Activated CD4-positive, alpha-beta memory T cell treated with anti-CD3 and anti-CD28 coated beads for 36 hours (primary cell): ENCODE measurements at regions not wholly inside any gene's neighbourhood (a gene's known extent, or its start where the extent isn't known, plus 50 kb on each side); places are given as distances from the start of the nearest gene placed in this dataset.
"Not testable (repeated sequence)": the region's sequence is repeated elsewhere in the genome, so short reads cannot be mapped to it uniquely, and the experiment has no call there.

ENCODE experiments used
- CTCF ChIA-PET: fragments of 350-600 bp; sonication (Branson Sonifier 250); formaldehyde crosslinking; loops from one replicate; lab custom pipeline; 2021; ENCODE audit warnings: antibody characterized with exemption, inconsistent platforms; lab: Charles Lee
- POLR2A ChIA-PET: fragments of 350-600 bp; sonication (Branson Sonifier 250); formaldehyde crosslinking; loops from one replicate; lab custom pipeline; 2021; ENCODE audit warnings: antibody characterized with exemption; lab: Charles Lee
- DNase-seq: peaks from one replicate; pipeline ENCODE4 v3.0.0-alpha.2; 2020
- H3K27ac Mint-ChIP-seq: one replicate; pipeline ENCODE4 v1.8.0; 2021; ENCODE audit warnings: mixed read lengths
- H3K27me3 Mint-ChIP-seq: one replicate; pipeline ENCODE4 v1.8.0; 2021; ENCODE audit warnings: mixed read lengths
- H3K36me3 Mint-ChIP-seq: one replicate; pipeline ENCODE4 v1.8.0; 2021; ENCODE audit warnings: mixed read lengths
- H3K4me1 Mint-ChIP-seq: one replicate; pipeline ENCODE4 v1.8.0; 2021; ENCODE audit warnings: low read depth, mixed read lengths
- H3K4me3 Mint-ChIP-seq: one replicate; pipeline ENCODE4 v1.8.0; 2021; ENCODE audit warnings: mild to moderate bottlenecking, mixed read lengths
- H3K9me3 Mint-ChIP-seq: one replicate; pipeline ENCODE4 v1.8.0; 2021; ENCODE audit warnings: mixed read lengths
- intact Hi-C: fragments of 100-400 bp; cut with micrococcal nuclease; formaldehyde crosslinking; loops from one replicate; pipeline ENCODE4 v1.15.1; 2023

DNA sequence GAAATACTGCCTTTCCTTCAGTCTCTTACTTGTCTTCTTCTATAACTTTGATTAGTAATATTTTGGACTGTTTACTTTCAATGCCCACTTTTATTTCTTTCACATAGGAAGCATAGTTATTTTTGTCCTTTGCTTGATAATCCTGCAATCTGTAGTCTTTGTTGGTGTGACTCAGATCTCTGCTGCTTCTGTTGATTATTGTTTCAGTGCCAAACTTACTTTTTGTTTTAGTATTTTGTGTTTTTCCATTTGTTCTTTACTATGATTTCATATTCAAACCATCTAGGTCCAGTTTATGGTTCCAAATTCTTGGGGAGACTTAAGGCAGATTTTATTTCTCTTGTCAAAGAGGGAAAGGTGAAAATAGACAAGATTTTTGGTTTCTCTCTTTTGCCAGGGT is 399.9 kb downstream of the HLX start:
- H3K27ac Mint-ChIP-seq, result no peak overlapping the region
- intact Hi-C loops, result no loop called here
- ChIA-PET CTCF (no interaction called here), POLR2A (no interaction called here)
- H3K27me3 Mint-ChIP-seq, result peaks cover 2% of the 10 kb centered on the region
- no peaks in the 10 kb centered on the region for H3K4me1 Mint-ChIP-seq
- no peak for DNase-seq
- no peaks in the 10 kb centered on the region for H3K9me3 Mint-ChIP-seq
- no peaks in the 10 kb centered on the region for H3K36me3 Mint-ChIP-seq
- no peak overlapping the region for H3K4me3 Mint-ChIP-seq

DNA sequence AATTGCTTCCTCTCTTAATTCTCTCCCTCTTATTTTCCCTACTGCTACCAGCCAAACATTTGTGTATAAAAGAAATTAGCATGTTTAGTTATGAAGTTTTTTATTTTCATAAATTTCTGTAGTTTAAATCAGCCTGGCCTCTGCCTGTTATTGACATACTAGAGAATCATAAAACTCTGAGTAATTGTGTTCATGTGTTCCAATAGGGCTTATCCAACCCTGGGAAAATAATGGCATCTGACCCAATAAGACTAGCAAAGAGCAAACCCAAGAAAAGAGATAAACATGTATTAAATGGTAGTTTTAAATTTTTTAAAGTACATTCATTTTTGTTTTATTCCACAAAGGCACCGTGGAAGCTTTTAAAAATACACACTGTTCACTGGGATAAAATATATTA is 404.3 kb downstream of the HLX start:
- no peak for DNase-seq
- H3K4me1 Mint-ChIP-seq, result no peaks in the 10 kb centered on the region
- no peaks in the 10 kb centered on the region for H3K9me3 Mint-ChIP-seq
- H3K36me3 Mint-ChIP-seq, result no peaks in the 10 kb centered on the region
- no peak overlapping the region for H3K27ac Mint-ChIP-seq
- intact Hi-C loops, result no loop called here
- H3K27me3 Mint-ChIP-seq, result peaks cover 7% of the 10 kb centered on the region
- ChIA-PET CTCF (no interaction called here), POLR2A (no interaction called here)
- H3K4me3 Mint-ChIP-seq, result no peak overlapping the region

DNA sequence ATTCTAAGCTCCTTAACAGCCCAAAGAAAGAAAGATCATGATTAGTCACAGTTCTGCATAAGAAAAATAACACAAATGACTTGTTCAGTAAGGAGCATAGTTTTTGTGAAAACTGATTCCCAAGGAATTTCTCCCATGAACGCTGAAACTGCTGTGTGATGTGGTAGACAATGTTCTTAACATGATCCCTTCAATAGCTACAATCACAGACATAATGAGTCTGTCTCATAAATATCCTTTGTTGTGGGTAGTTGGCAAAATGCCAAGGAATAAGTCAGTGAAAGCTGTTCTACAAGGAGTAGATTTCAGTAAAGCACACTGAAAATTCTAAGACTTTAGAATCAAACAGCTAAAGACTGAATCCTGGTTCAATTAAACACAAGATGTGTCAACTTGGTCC is 404.8 kb downstream of the HLX start:
- ChIA-PET POLR2A (no interaction called here), CTCF (no interaction called here)
- H3K9me3 Mint-ChIP-seq, result no peaks in the 10 kb centered on the region
- H3K36me3 Mint-ChIP-seq, result no peaks in the 10 kb centered on the region
- DNase-seq, result no peak
- intact Hi-C loops, result no loop called here
- H3K27ac Mint-ChIP-seq, result no peak overlapping the region
- H3K4me1 Mint-ChIP-seq, result no peaks in the 10 kb centered on the region
- H3K4me3 Mint-ChIP-seq, result no peak overlapping the region
- peaks cover 7% of the 10 kb centered on the region for H3K27me3 Mint-ChIP-seq

DNA sequence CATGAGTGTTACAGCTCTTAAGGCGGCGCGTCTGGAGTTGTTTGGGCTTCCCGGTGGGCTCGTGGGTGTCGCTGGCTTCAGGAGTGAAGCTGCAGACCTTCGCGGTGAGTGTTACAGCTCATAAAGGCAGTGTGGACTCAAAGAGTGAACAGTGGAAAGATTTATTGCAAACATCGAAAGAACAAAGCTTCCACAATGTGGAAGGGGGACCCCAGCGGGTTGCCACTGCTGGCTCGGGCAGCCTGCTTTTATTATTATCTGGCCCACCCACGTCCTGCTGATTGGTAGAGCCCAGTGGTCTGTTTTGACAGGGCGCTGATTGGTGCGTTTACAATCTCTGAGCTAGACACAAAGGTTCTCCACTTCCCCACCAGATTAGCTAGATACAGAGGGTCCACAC is 405.7 kb downstream of the HLX start:
- H3K9me3 Mint-ChIP-seq, POLR2A ChIA-PET, DNase-seq, H3K36me3 Mint-ChIP-seq, CTCF ChIA-PET, intact Hi-C loops, H3K4me3 Mint-ChIP-seq, H3K27ac Mint-ChIP-seq, H3K4me1 Mint-ChIP-seq, H3K27me3 Mint-ChIP-seq: not testable (repeated sequence)

DNA sequence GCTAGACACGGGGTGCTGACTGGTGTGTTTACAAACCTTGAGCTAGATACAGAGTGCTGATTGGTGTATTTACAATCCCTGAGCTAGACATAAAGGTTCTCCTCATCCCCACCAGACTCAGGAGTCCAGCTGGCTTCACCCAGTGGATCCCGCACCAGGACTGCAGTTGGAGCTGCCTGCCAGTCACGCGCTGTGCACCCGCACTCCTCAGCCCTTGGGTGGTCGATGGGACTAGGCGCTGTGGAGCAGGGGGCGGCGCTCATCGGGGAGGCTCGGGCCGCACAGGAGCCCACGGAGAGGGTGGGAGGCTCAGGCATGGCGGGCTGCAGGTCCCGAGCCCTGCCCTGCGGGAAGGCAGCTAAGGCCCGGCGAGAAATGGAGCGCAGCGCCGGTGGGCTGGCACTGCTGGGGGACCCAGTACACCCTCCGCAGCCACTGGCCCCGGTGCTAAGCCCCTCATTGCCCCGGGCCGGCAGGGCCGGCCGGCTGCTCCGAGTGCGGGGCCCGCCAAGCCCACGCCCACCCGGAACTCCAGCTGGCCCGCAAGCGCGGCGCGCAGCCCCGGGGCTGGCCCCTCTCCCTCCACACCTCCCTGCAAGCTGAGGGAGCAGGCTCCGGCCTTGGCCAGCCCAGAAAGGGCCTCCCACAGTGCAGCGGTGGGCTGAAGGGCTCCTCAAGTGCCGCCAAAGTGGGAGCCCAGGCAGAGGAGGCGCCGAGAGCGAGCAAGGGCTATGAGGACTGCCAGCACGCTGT is 406.4 kb downstream of the HLX start:
- H3K27me3 Mint-ChIP-seq, CTCF ChIA-PET, H3K4me1 Mint-ChIP-seq, H3K9me3 Mint-ChIP-seq, H3K27ac Mint-ChIP-seq, H3K4me3 Mint-ChIP-seq, POLR2A ChIA-PET, H3K36me3 Mint-ChIP-seq, DNase-seq, intact Hi-C loops: not testable (repeated sequence)

DNA sequence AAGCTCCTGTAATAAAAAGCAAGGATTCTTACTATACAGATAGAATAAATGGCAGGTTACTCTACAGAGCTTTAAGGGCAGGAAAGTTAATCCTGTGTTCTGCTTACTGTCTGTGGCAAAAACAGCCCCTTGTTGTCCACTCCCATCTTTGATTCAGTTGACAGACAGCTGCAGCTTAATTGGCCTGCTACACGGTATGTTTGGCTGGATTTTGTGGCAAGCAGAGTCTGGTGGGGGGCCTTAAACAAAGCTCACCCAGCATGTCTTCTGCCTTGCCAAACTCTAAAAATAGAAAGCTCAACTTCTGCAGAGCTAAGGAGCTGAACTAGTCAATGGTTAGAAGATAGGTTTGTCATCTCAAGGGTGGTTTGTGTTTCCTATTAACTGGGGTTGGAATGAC is 407.2 kb downstream of the HLX start:
- CTCF ChIA-PET, result interaction anchor here (0.7 kb wide), 1 partner anchor 22 kb away, joined by 3 read pairs; no protein-coding TSS in a partner anchor
- Mint-ChIP-seq H3K27me3 (peaks cover 7% of the 10 kb centered on the region), H3K9me3 (no peaks in the 10 kb centered on the region), H3K4me3 (no peak overlapping the region), H3K27ac (no peak overlapping the region), H3K36me3 (no peaks in the 10 kb centered on the region), H3K4me1 (peaks cover 3% of the 10 kb centered on the region)
- intact Hi-C loops, result no loop called here
- POLR2A ChIA-PET, result no interaction called here
- DNase-seq, result no peak

DNA sequence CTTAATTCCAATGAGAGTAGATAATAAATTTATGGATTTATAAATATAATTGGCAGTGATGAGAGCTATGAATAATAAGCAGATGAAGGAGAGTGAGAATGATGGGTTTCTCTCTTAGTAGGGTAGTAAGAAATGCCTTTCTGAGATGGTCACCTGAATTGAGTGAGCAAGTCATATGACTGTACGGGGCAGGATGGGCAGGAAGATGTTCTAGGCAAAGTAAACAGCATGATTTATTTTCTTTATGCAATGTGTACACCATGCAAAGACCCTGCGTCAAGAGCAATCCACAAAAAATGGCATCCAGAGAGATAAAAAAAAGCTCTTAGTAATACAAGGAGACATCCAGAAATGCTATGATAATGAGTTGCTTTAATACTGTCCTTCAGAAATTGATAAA is 409.9 kb downstream of the HLX start:
- peaks cover 3% of the 10 kb centered on the region for H3K4me1 Mint-ChIP-seq
- H3K9me3 Mint-ChIP-seq, result no peaks in the 10 kb centered on the region
- H3K36me3 Mint-ChIP-seq, result no peaks in the 10 kb centered on the region
- no peak for DNase-seq
- no peak overlapping the region for H3K27ac Mint-ChIP-seq
- no peak overlapping the region for H3K4me3 Mint-ChIP-seq
- intact Hi-C loops, result no loop called here
- ChIA-PET CTCF (no interaction called here), POLR2A (no interaction called here)
- peaks cover 5% of the 10 kb centered on the region for H3K27me3 Mint-ChIP-seq

DNA sequence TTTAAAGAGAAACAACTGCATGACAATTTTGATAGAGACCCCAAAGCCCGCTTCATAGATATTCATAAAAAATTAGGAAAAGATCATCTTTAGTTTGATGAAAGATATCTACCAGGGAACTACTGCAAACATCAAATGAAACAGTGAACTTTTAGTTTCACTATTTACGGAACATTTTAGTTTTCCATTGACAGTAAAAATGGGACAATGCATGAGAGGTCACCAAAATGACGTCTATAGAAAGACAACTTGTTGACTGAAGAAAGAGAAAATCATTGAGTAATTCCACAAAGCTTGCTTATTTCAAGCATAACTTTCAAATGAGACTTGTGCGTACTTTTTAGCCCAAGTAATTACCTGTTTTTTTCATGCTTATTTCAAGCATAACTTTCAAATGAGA is 411.4 kb downstream of the HLX start:
- no peak overlapping the region for H3K27ac Mint-ChIP-seq
- intact Hi-C loops, result loop anchor here (10.0 kb wide), 1 partner anchor 144 kb away; no protein-coding TSS in a partner anchor
- no peaks in the 10 kb centered on the region for H3K36me3 Mint-ChIP-seq
- CTCF ChIA-PET, result interaction anchor here (1.0 kb wide), 1 partner anchor 27 kb away, joined by 3 read pairs; no protein-coding TSS in a partner anchor
- DNase-seq, result no peak
- H3K4me1 Mint-ChIP-seq, result peaks cover 3% of the 10 kb centered on the region
- H3K27me3 Mint-ChIP-seq, result peaks cover 1% of the 10 kb centered on the region
- no peaks in the 10 kb centered on the region for H3K9me3 Mint-ChIP-seq
- POLR2A ChIA-PET, result no interaction called here
- H3K4me3 Mint-ChIP-seq, result no peak overlapping the region

DNA sequence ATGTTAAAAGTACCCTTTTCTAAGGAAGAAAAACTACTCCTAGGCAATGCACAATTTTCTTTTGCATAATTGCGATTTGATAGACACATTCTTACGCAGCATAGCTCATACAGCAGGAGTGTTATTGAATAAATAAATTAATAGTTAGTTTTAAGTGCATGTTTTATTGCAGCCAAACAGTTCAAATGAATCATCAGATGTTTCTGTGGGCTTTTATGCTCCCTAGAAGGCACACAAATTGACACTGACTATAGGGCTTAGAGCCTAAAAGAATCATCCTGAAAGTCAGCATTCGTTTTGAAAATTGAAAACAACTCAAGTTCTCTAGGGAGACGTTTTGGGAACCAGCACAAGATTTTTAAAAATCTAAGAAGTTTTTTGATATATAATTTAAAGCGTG is 411.9 kb downstream of the HLX start:
- Mint-ChIP-seq H3K27ac (no peak overlapping the region), H3K9me3 (no peaks in the 10 kb centered on the region), H3K4me1 (peaks cover 3% of the 10 kb centered on the region), H3K4me3 (no peak overlapping the region), H3K27me3 (peaks cover 1% of the 10 kb centered on the region), H3K36me3 (no peaks in the 10 kb centered on the region)
- POLR2A ChIA-PET, result no interaction called here
- CTCF ChIA-PET, result no interaction called here
- intact Hi-C loops, result loop anchor here (10.0 kb wide), 1 partner anchor 144 kb away; no protein-coding TSS in a partner anchor
- no peak for DNase-seq

DNA sequence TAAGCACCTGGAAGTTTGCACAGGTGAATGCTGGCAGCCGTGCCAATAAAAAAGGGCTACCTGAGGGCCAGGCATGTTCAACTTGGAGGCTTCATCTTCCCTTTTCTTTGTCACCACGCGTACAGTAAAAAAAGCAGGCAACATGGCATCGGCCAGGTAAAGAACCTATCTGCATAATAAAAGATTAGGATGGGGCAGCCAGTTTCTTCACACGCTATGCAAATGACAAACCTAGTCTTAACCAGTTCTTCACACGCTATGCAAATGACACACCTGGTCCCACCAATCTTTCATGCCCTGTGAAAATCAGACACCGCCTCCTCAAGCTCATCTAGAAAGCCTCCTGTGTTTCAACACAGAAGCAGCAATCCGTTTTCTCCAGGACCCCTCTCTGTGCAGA is 413.4 kb downstream of the HLX start:
- no peak for DNase-seq
- Mint-ChIP-seq H3K4me1 (peaks cover 3% of the 10 kb centered on the region), H3K27me3 (peaks cover under 1% of the 10 kb centered on the region), H3K36me3 (no peaks in the 10 kb centered on the region), H3K9me3 (no peaks in the 10 kb centered on the region), H3K4me3 (no peak overlapping the region), H3K27ac (no peak overlapping the region)
- ChIA-PET POLR2A (no interaction called here), CTCF (interaction anchor here (0.7 kb wide), 1 partner anchor 143 kb away, joined by 3 read pairs; no protein-coding TSS in a partner anchor)
- intact Hi-C loops, result loop anchor here (10.0 kb wide), 1 partner anchor 142 kb away; no protein-coding TSS in a partner anchor

DNA sequence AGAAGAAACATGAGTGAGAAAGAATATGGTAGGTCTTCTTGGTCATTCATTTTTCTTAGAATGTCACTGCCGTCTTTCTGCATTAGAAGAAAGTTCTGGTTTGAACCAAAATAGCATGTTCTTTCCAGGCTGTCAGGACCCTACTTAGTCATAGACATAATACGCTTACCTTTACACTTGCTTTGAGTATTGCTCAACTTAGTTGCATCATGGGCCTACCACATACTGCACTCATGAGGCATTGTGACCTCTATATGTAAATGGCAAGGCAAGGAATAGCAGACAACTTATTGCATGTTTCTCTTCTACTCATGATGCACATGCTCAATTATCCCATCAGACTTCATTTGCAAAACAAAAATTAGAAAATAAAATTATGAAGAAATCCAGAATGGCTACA is 415.0 kb downstream of the HLX start:
- ChIA-PET POLR2A (no interaction called here), CTCF (no interaction called here)
- Mint-ChIP-seq H3K27me3 (no peaks in the 10 kb centered on the region), H3K9me3 (no peaks in the 10 kb centered on the region), H3K4me3 (no peak overlapping the region), H3K36me3 (no peaks in the 10 kb centered on the region), H3K4me1 (peaks cover 3% of the 10 kb centered on the region), H3K27ac (no peak overlapping the region)
- intact Hi-C loops, result loop anchor here (10.0 kb wide), 1 partner anchor 141 kb away; no protein-coding TSS in a partner anchor
- no peak for DNase-seq

DNA sequence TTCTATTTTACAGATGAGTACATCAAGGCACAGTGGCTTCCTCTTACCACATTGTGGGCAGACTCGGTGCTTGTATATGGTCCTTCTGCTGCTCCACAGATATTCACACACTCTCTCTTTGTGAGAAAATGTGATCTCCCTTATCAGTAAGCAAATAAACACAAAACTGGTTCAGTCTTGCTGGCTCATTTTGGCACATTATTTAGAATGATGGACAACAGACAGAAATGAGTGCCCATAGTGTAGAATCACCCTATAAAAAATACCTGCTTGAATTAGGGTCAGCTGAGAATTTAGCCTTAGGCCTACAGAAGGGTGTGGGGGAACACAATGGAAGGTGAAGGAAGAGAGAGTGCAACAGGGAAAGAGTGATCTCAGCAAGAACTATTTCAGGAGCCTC is 423.1 kb downstream of the HLX start:
- no peak for DNase-seq
- H3K27ac Mint-ChIP-seq, result no peak overlapping the region
- ChIA-PET CTCF (no interaction called here), POLR2A (no interaction called here)
- intact Hi-C loops, result no loop called here
- H3K9me3 Mint-ChIP-seq, result no peaks in the 10 kb centered on the region
- no peaks in the 10 kb centered on the region for H3K4me1 Mint-ChIP-seq
- H3K36me3 Mint-ChIP-seq, result no peaks in the 10 kb centered on the region
- no peak overlapping the region for H3K4me3 Mint-ChIP-seq
- peaks cover 12% of the 10 kb centered on the region for H3K27me3 Mint-ChIP-seq

DNA sequence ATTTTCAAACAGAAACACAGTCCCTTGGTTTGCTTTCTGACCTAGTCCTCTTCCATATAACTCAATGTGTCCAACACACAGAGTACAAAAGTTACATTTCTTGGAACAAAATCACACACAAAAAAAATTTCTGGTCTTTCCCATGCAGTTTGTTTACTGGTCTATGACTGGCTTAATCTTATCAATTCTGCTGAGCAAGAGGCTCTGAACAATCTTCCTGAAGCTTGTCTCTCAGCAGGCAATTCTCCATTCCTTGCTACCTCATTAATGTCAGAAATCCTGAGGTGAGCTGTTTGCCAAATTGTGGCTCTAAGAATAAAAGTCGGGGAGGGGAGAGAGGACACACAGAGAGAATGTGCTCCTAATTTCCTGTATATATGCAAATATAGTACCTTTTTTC is 423.6 kb downstream of the HLX start:
- Mint-ChIP-seq H3K9me3 (no peaks in the 10 kb centered on the region), H3K27ac (no peak overlapping the region), H3K27me3 (peaks cover 12% of the 10 kb centered on the region), H3K36me3 (no peaks in the 10 kb centered on the region), H3K4me3 (no peak overlapping the region), H3K4me1 (no peaks in the 10 kb centered on the region)
- no peak for DNase-seq
- POLR2A ChIA-PET, result no interaction called here
- CTCF ChIA-PET, result no interaction called here
- intact Hi-C loops, result no loop called here
